ENCODE measurements at regions not wholly inside any gene's neighbourhood (a gene's known extent, or its start where the extent isn't known, plus 50 kb on each side); places are given as distances from the start of the nearest gene placed in this dataset.
A peak's percentile ranks its signal among the peaks of the same experiment; 100 is the strongest.

- no peaks in the 10 kb centered on the region for H3K4me1 ChIP-seq (replicated peaks; ENCODE audit: insufficient read depth)
- POLR2A ChIA-PET (ENCODE audit: unreplicated experiment) = no interaction called here
- intact Hi-C loops (cut with micrococcal nuclease; ENCODE audit: unreplicated experiment) = no loop called here
- no peak overlapping the region for H3K27ac ChIP-seq
- H3K9me2 ChIP-seq (ENCODE audit: insufficient read depth) = no peaks in the 10 kb centered on the region
- no peak overlapping the region for H3K4me2 ChIP-seq
- no peaks in the 10 kb centered on the region for H3F3A ChIP-seq (ENCODE audit: insufficient read depth, low read depth)
- CTCF ChIA-PET = no interaction called here
- no TSS peak for BruUV-seq (replicated peaks)
- no peak overlapping the region for H2AFZ ChIP-seq
- DNase-seq = no peak
- H3K9me3 ChIP-seq (ENCODE audit: insufficient read depth, low read depth) = no peaks in the 10 kb centered on the region; the same call in 1 of the 2 replicates
- no peaks in the 10 kb centered on the region for H3K79me2 ChIP-seq (ENCODE audit: low read depth)
- H4K20me1 ChIP-seq (ENCODE audit: insufficient read depth) = no peaks in the 10 kb centered on the region
- H3K36me3 ChIP-seq (ENCODE audit: low read depth) = no peaks in the 10 kb centered on the region
- H3K4me3 ChIP-seq = no peak overlapping the region
- TF ChIP-seq CTCF (conservative IDR thresholded peaks at IDR 0.05) = no peak
- no peak for TF ChIP-seq EZH2 (IDR thresholded peaks at IDR 0.05; ENCODE audit: low read depth)
- H3K27me3 ChIP-seq (ENCODE audit: insufficient read depth, low read depth) = no peaks in the 10 kb centered on the region
Observed at GRCh38 chr14:34120185-34120977, 169.5 kb upstream of the EGLN3 start.

- Histone ChIP-seq H4K20me1 (ENCODE audit: insufficient read depth) (no peaks in the 10 kb centered on the region), H3F3A (ENCODE audit: insufficient read depth, low read depth) (no peaks in the 10 kb centered on the region), H3K9me3 (ENCODE audit: insufficient read depth, low read depth) (no peaks in the 10 kb centered on the region; the same call in 1 of the 2 replicates), H3K4me1 (replicated peaks; ENCODE audit: insufficient read depth) (no peaks in the 10 kb centered on the region), H3K9me2 (ENCODE audit: insufficient read depth) (no peaks in the 10 kb centered on the region), H3K27me3 (ENCODE audit: insufficient read depth, low read depth) (no peaks in the 10 kb centered on the region), H3K36me3 (ENCODE audit: low read depth) (no peaks in the 10 kb centered on the region), H3K4me2 (no peak overlapping the region), H3K4me3 (no peak overlapping the region), H3K27ac (no peak overlapping the region), H3K79me2 (ENCODE audit: low read depth) (no peaks in the 10 kb centered on the region), H2AFZ (no peak overlapping the region)
- TF ChIP-seq EZH2 (IDR thresholded peaks at IDR 0.05; ENCODE audit: low read depth) (no peak), CTCF (conservative IDR thresholded peaks at IDR 0.05) (no peak)
- POLR2A ChIA-PET (ENCODE audit: unreplicated experiment) = no interaction called here
- intact Hi-C loops (cut with micrococcal nuclease; ENCODE audit: unreplicated experiment) = no loop called here
- CTCF ChIA-PET = interaction anchor here (0.7 kb wide), 1 partner anchor 97 kb away, joined by 6 read pairs; no protein-coding TSS in a partner anchor
- BruUV-seq (replicated peaks) = no TSS peak
- no peak for DNase-seq
Observed at GRCh38 chr14:34119107-34119858, 168.4 kb upstream of the EGLN3 start.

GRCh38 chr14:34113991-34114390, 163.1 kb upstream of the EGLN3 start:
- H3K4me3 ChIP-seq = no peak overlapping the region
- peaks cover 23% of the 10 kb centered on the region for H3F3A ChIP-seq (ENCODE audit: insufficient read depth, low read depth)
- peak overlapping the region; percentile 54; the same call in 1 of the 2 replicates for H3K27ac ChIP-seq
- H2AFZ ChIP-seq = no peak overlapping the region
- CTCF ChIA-PET = no interaction called here
- POLR2A ChIA-PET (ENCODE audit: unreplicated experiment) = interaction anchor here (0.7 to 0.8 kb wide), 2 partner anchors 23 to 162 kb away, joined by 3 to 14 read pairs; no protein-coding TSS in a partner anchor
- no peak for TF ChIP-seq EZH2 (IDR thresholded peaks at IDR 0.05; ENCODE audit: low read depth)
- no peak for TF ChIP-seq CTCF (conservative IDR thresholded peaks at IDR 0.05)
- H3K9me3 ChIP-seq (ENCODE audit: insufficient read depth, low read depth) = no peaks in the 10 kb centered on the region; the same call in 1 of the 2 replicates
- H3K27me3 ChIP-seq (ENCODE audit: insufficient read depth, low read depth) = no peaks in the 10 kb centered on the region
- no TSS peak for BruUV-seq (replicated peaks)
- no peaks in the 10 kb centered on the region for H3K36me3 ChIP-seq (ENCODE audit: low read depth)
- H4K20me1 ChIP-seq (ENCODE audit: insufficient read depth) = no peaks in the 10 kb centered on the region
- DNase-seq = no peak
- H3K4me2 ChIP-seq = peak overlapping the region; percentile 67
- no peaks in the 10 kb centered on the region for H3K9me2 ChIP-seq (ENCODE audit: insufficient read depth)
- H3K4me1 ChIP-seq (replicated peaks; ENCODE audit: insufficient read depth) = peaks cover 31% of the 10 kb centered on the region
- H3K79me2 ChIP-seq (ENCODE audit: low read depth) = no peaks in the 10 kb centered on the region
- intact Hi-C loops (cut with micrococcal nuclease; ENCODE audit: unreplicated experiment) = loop anchor here (1.0 kb wide), 2 partner anchors 25 to 199 kb away; no protein-coding TSS in a partner anchor
